HCT116 (cell line): ENCODE measurements at regions not wholly inside any gene's neighbourhood (a gene's known extent, or its start where the extent isn't known, plus 50 kb on each side); places are given as distances from the start of the nearest gene placed in this dataset.
"Not testable (repeated sequence)": the region's sequence is repeated elsewhere in the genome, so short reads cannot be mapped to it uniquely, and the experiment has no call there.

ENCODE experiments used
- ATAC-seq: fragments of 200-7000 bp; cut with Tn5 transposase; 2 replicates; pipeline ENCODE4 v1.9.1; 2020; ENCODE audit warnings: mild to moderate bottlenecking, moderate library complexity
- BruUV-seq: library from RNA; stranded (reverse); fragments of 400-500 nt; replicated peaks from 2 replicates; lab custom pipeline; 2021; lab: Mats Ljungman, UMichigan
- CTCF ChIA-PET: fragments of 300-600 bp; sonication (Branson Sonifier 250); formaldehyde crosslinking; loops from one replicate; lab custom pipeline; 2021; ENCODE audit warnings: antibody characterized with exemption; lab: Charles Lee
- POLR2A ChIA-PET: fragments of 300-600, 350-600 bp; sonication (Branson Sonifier 250); formaldehyde crosslinking; loops from one replicate; lab custom pipeline; 2021; ENCODE audit warnings: antibody characterized with exemption; lab: Charles Lee
- RAD21 ChIA-PET, 2 experiments: fragments of 300-600 bp; sonication (Branson Sonifier 250); formaldehyde crosslinking; loops; one replicate each; lab custom pipeline; 2023; ENCODE audit warnings: low total read pairs in 2 of 2; ENCODE audit not compliant: uncharacterized antibody in 2 of 2, unreplicated experiment in 2 of 2, low non-redundant PET in 1 of 2; lab: Charles Lee
- DNase-seq: peaks from one replicate; pipeline ENCODE4 v3.0.0-alpha.2; 2010; ENCODE audit warnings: low read depth, low spot score
- H2AFZ ChIP-seq: fragments of 200-600 bp; shearing (Covaris generic), sonication (generic); 2 replicates; pipeline ENCODE4 v1.6.1; 2017; ENCODE audit warnings: low read depth, mixed run types, mixed read lengths, antibody characterized with exemption, low read length; ENCODE audit not compliant: poor library complexity, severe bottlenecking
- H3K27ac ChIP-seq: 2 replicates; pipeline ENCODE4 v1.5.1; 2012; ENCODE audit warnings: low read depth, low read length
- H3K27me3 ChIP-seq: fragments of 200-600 bp; sonication (generic); 2 replicates; pipeline ENCODE4 v1.6.1; 2016; ENCODE audit warnings: mixed run types, low read length, mixed read lengths; ENCODE audit not compliant: insufficient read depth
- H3K36me3 ChIP-seq, 2 experiments: fragments of 200-500 bp in 1 of 2; fragments of 200-600 bp in 1 of 2; sonication (Bioruptor generic) in 1 of 2; sonication (generic) in 1 of 2; 2 replicates each; pipeline versions ENCODE4 v1.5.1 to v1.6.1; 2014 to 2016; ENCODE audit warnings: low read length in 2 of 2, inconsistent platforms in 1 of 2, mixed read lengths in 1 of 2, mixed run types in 1 of 2; ENCODE audit not compliant: insufficient read depth in 2 of 2, control insufficient read depth in 1 of 2
- H3K4me1 ChIP-seq, 2 experiments: fragments of 200-600 bp in 1 of 2; sonication (generic) in 1 of 2; 2 replicates each; pipeline versions ENCODE4 v1.5.1 to v1.6.1; 2012 to 2017; ENCODE audit warnings: low read length in 2 of 2, inconsistent platforms in 1 of 2, mild to moderate bottlenecking in 1 of 2, mixed read lengths in 1 of 2, mixed run types in 1 of 2, moderate library complexity in 1 of 2; ENCODE audit not compliant: insufficient read depth in 2 of 2, control insufficient read depth in 1 of 2
- H3K4me2 ChIP-seq: fragments of 200-600 bp; sonication (generic); 2 replicates; pipeline ENCODE4 v1.6.1; 2017; ENCODE audit warnings: mixed run types, low read length, mixed read lengths
- H3K4me3 ChIP-seq, 2 experiments: fragments of 200-600 bp in 1 of 2; sonication (generic) in 1 of 2; replicated peaks in 1 of 2; 2 replicates each; pipeline ENCODE4 v1.5.1; 2011 to 2016; ENCODE audit warnings: low read length in 2 of 2, control low read depth in 1 of 2, low read depth in 1 of 2, mild to moderate bottlenecking in 1 of 2, mixed read lengths in 1 of 2, mixed run types in 1 of 2
- H3K79me2 ChIP-seq: fragments of 200-600 bp; sonication (generic); 2 replicates; pipeline ENCODE4 v1.6.1; 2017; ENCODE audit warnings: mild to moderate bottlenecking, mixed run types, low read length, moderate library complexity, mixed read lengths; ENCODE audit not compliant: insufficient read depth
- H3K9ac ChIP-seq: fragments of 200-600 bp; sonication (generic); 2 replicates; pipeline ENCODE4 v1.6.1; 2016; ENCODE audit warnings: low read length, mixed read lengths
- H3K9me2 ChIP-seq: fragments of 200-600 bp; sonication (generic), shearing (Covaris generic); 2 replicates; pipeline ENCODE4 v1.6.1; 2017; ENCODE audit warnings: mixed run types, mild to moderate bottlenecking, moderate library complexity; ENCODE audit not compliant: insufficient read depth
- H3K9me3 ChIP-seq, 2 experiments: fragments of 200-500 bp in 1 of 2; fragments of 200-600 bp in 1 of 2; sonication (Bioruptor generic) in 1 of 2; sonication (generic) in 1 of 2; 2 replicates each; pipeline ENCODE4 v1.6.1; 2014 to 2017; ENCODE audit warnings: low read length in 2 of 2, mixed read lengths in 2 of 2, inconsistent platforms in 1 of 2, low read depth in 1 of 2, mild to moderate bottlenecking in 1 of 2, mixed run types in 1 of 2, moderate library complexity in 1 of 2; ENCODE audit not compliant: control insufficient read depth in 1 of 2, insufficient read depth in 1 of 2
- H4K20me1 ChIP-seq: fragments of 200-600 bp; sonication (generic), shearing (Covaris generic); 2 replicates; pipeline ENCODE4 v1.6.1; 2017; ENCODE audit warnings: mixed run types, mild to moderate bottlenecking, moderate library complexity; ENCODE audit not compliant: insufficient read depth
- EGR1 ChIP-seq: IDR thresholded peaks from 2 replicates; pipeline ENCODE4 v1.6.1; 2012; ENCODE audit warnings: low read depth
- FOSL1 ChIP-seq: IDR thresholded peaks from 2 replicates; pipeline ENCODE4 v1.6.1; 2012; ENCODE audit warnings: low read depth
- SIN3A ChIP-seq: IDR thresholded peaks from 2 replicates; pipeline ENCODE4 v1.6.1; 2012; ENCODE audit warnings: low read depth
- intact Hi-C: fragments of 100-400 bp; cut with micrococcal nuclease; formaldehyde crosslinking; loops from 2 replicates; pipeline ENCODE4 v1.10.0; 2022

GRCh38 chr15:96484830-96485229, 154.3 kb downstream of the NR2F2 start:
- Histone ChIP-seq H3K4me3 (no peak overlapping the region), H3K4me1 (no peaks in the 10 kb centered on the region), H3K9me2 (no peaks in the 10 kb centered on the region), H3K36me3 (no peaks in the 10 kb centered on the region), H3K9ac (no peak overlapping the region), H3K4me2 (no peak overlapping the region), H3K79me2 (no peaks in the 10 kb centered on the region), H3K27ac (no peak overlapping the region), H3K9me3 (no peaks in the 10 kb centered on the region), H2AFZ (no peak overlapping the region), H3K27me3 (peaks cover 21% of the 10 kb centered on the region), H4K20me1 (no peaks in the 10 kb centered on the region)
- DNase-seq, result no peak
- no peak for ATAC-seq
- BruUV-seq, result no TSS peak
- ChIA-PET POLR2A (no interaction called here), RAD21 (no interaction called here), CTCF (interaction anchor here (0.6 kb wide), 1 partner anchor 604 kb away, joined by 3 read pairs; no protein-coding TSS in a partner anchor)
- intact Hi-C loops, result no loop called here
- TF ChIP-seq SIN3A (no peak), EGR1 (no peak)

- H3K4me1 ChIP-seq, result no peaks in the 10 kb centered on the region
- ATAC-seq, result no peak
- intact Hi-C loops, result no loop called here
- DNase-seq, result no peak
- peaks cover 21% of the 10 kb centered on the region for H3K27me3 ChIP-seq
- TF ChIP-seq FOSL1, result no peak
- no peak for TF ChIP-seq EGR1
- H3K4me2 ChIP-seq, result no peak overlapping the region
- no peak overlapping the region for H3K4me3 ChIP-seq
- no peaks in the 10 kb centered on the region for H3K9me2 ChIP-seq
- no peak overlapping the region for H3K27ac ChIP-seq
- H3K9me3 ChIP-seq, result no peaks in the 10 kb centered on the region
- no peaks in the 10 kb centered on the region; the same call in 1 of the 2 replicates for H4K20me1 ChIP-seq
- H3K9ac ChIP-seq, result no peak overlapping the region
- BruUV-seq, result no TSS peak
- no peaks in the 10 kb centered on the region for H3K36me3 ChIP-seq
- ChIA-PET RAD21 (no interaction called here), CTCF (no interaction called here), POLR2A (interaction anchor here (0.5 kb wide), 1 partner anchor 11 kb away, joined by 3 read pairs; no protein-coding TSS in a partner anchor)
- H2AFZ ChIP-seq, result no peak overlapping the region
- no peaks in the 10 kb centered on the region for H3K79me2 ChIP-seq
These were observed 156.7 kb downstream of the NR2F2 start for GRCh38 chr15:96487245-96487644.

GRCh38 chr15:96491066-96491699, 160.7 kb downstream of the NR2F2 start:
- H4K20me1 ChIP-seq, H3K27ac ChIP-seq, DNase-seq, intact Hi-C loops, H3K4me1 ChIP-seq, H3K9me3 ChIP-seq, H3K4me2 ChIP-seq, H3K4me3 ChIP-seq, H3K9ac ChIP-seq, H3K9me2 ChIP-seq, RAD21 ChIA-PET, CTCF ChIA-PET, BruUV-seq, H3K79me2 ChIP-seq, H3K36me3 ChIP-seq, H2AFZ ChIP-seq, ATAC-seq: not testable (repeated sequence)
- POLR2A ChIA-PET, result interaction anchor here (0.6 kb wide), 1 partner anchor 1152 kb away, joined by 4 read pairs; no protein-coding TSS in a partner anchor
- peaks cover 20% of the 10 kb centered on the region for H3K27me3 ChIP-seq
